ENCODE measurements at regions not wholly inside any gene's neighbourhood (a gene's known extent, or its start where the extent isn't known, plus 50 kb on each side); places are given as distances from the start of the nearest gene placed in this dataset.

GRCh38 chr6:81088145-81088544, 664.3 kb downstream of the TENT5A start:
- H3K9ac ChIP-seq, result no peak overlapping the region
- H3K4me1 ChIP-seq (ENCODE audit: low read depth, poor library complexity, severe bottlenecking), result no peaks in the 10 kb centered on the region
- H3K27ac ChIP-seq, result no peak overlapping the region
- no peak overlapping the region for H3K4me2 ChIP-seq
- no peak for TF ChIP-seq CTCF (conservative IDR thresholded peaks at IDR 0.05; ENCODE audit: low read depth, low read length)
- no peaks in the 10 kb centered on the region for H4K20me1 ChIP-seq (ENCODE audit: insufficient read depth)
- H2AFZ ChIP-seq (ENCODE audit: low read depth), result no peak overlapping the region
- H3K79me2 ChIP-seq (ENCODE audit: insufficient read depth, low read depth), result no peaks in the 10 kb centered on the region
- no peaks in the 10 kb centered on the region for H3K27me3 ChIP-seq (ENCODE audit: insufficient read depth, low read depth)
- H3K4me3 ChIP-seq (IDR thresholded peaks at IDR 0.05; ENCODE audit: insufficient read depth, low read depth, low read length), result no peak overlapping the region
- no peaks in the 10 kb centered on the region for H3K36me3 ChIP-seq (ENCODE audit: insufficient read depth)

GRCh38 chr6:81086991-81087390, 665.5 kb downstream of the TENT5A start:
- Histone ChIP-seq H3K36me3 (ENCODE audit: insufficient read depth) (no peaks in the 10 kb centered on the region), H3K9ac (no peak overlapping the region), H3K4me3 (IDR thresholded peaks at IDR 0.05; ENCODE audit: insufficient read depth, low read depth, low read length) (no peak overlapping the region), H2AFZ (ENCODE audit: low read depth) (no peak overlapping the region), H4K20me1 (ENCODE audit: insufficient read depth) (no peaks in the 10 kb centered on the region), H3K4me2 (no peak overlapping the region), H3K4me1 (ENCODE audit: low read depth, poor library complexity, severe bottlenecking) (no peaks in the 10 kb centered on the region), H3K27ac (no peak overlapping the region), H3K79me2 (ENCODE audit: insufficient read depth, low read depth) (no peaks in the 10 kb centered on the region), H3K27me3 (ENCODE audit: insufficient read depth, low read depth) (no peaks in the 10 kb centered on the region)
- TF ChIP-seq CTCF (conservative IDR thresholded peaks at IDR 0.05; ENCODE audit: low read depth, low read length), result no peak

GRCh38 chr6:81085431-81085790, 667.1 kb downstream of the TENT5A start:
- Histone ChIP-seq H3K27me3 (ENCODE audit: insufficient read depth, low read depth) (no peaks in the 10 kb centered on the region), H2AFZ (ENCODE audit: low read depth) (no peak overlapping the region), H3K27ac (no peak overlapping the region), H3K79me2 (ENCODE audit: insufficient read depth, low read depth) (no peaks in the 10 kb centered on the region), H3K4me1 (ENCODE audit: low read depth, poor library complexity, severe bottlenecking) (no peaks in the 10 kb centered on the region), H3K9ac (no peak overlapping the region), H3K4me3 (IDR thresholded peaks at IDR 0.05; ENCODE audit: insufficient read depth, low read depth, low read length) (no peak overlapping the region), H3K4me2 (no peak overlapping the region), H3K36me3 (ENCODE audit: insufficient read depth) (no peaks in the 10 kb centered on the region), H4K20me1 (ENCODE audit: insufficient read depth) (no peaks in the 10 kb centered on the region)
- no peak for TF ChIP-seq CTCF (conservative IDR thresholded peaks at IDR 0.05; ENCODE audit: low read depth, low read length)

- H3K4me1 ChIP-seq (ENCODE audit: low read depth, poor library complexity, severe bottlenecking), result no peaks in the 10 kb centered on the region
- no peak overlapping the region for H2AFZ ChIP-seq (ENCODE audit: low read depth)
- H3K27ac ChIP-seq, result no peak overlapping the region
- no peak overlapping the region for H3K9ac ChIP-seq
- no peaks in the 10 kb centered on the region for H3K36me3 ChIP-seq (ENCODE audit: insufficient read depth)
- no peak overlapping the region for H3K4me3 ChIP-seq (IDR thresholded peaks at IDR 0.05; ENCODE audit: insufficient read depth, low read depth, low read length)
- H3K27me3 ChIP-seq (ENCODE audit: insufficient read depth, low read depth), result no peaks in the 10 kb centered on the region
- TF ChIP-seq CTCF (conservative IDR thresholded peaks at IDR 0.05; ENCODE audit: low read depth, low read length), result no peak
- H4K20me1 ChIP-seq (ENCODE audit: insufficient read depth), result no peaks in the 10 kb centered on the region
- H3K79me2 ChIP-seq (ENCODE audit: insufficient read depth, low read depth), result no peaks in the 10 kb centered on the region
- H3K4me2 ChIP-seq, result no peak overlapping the region
Observed at GRCh38 chr6:81084776-81085430, 667.6 kb downstream of the TENT5A start.
